OCI-LY3 (cell line): ENCODE measurements at regions not wholly inside any gene's neighbourhood (a gene's known extent, or its start where the extent isn't known, plus 50 kb on each side); places are given as distances from the start of the nearest gene placed in this dataset.

Source experiments
- H2AFZ ChIP-seq: fragments of 200-600, 300-600 bp; shearing (Covaris generic); 2 replicates; pipeline ENCODE4 v1.6.0; 2014; ENCODE audit warnings: antibody characterized with exemption, low read depth, low read length
- H3K27ac ChIP-seq: fragments of 200-600, 300-600 bp; sonication (generic); 2 replicates; pipeline ENCODE4 v1.5.1; 2014; ENCODE audit warnings: mild to moderate bottlenecking, low read length, moderate library complexity, mixed read lengths
- H3K27me3 ChIP-seq: fragments of 200-600, 300-600 bp; sonication (generic); 2 replicates; pipeline ENCODE4 v1.6.1; 2014; ENCODE audit warnings: low read depth, low read length, mixed read lengths
- H3K36me3 ChIP-seq: fragments of 200-600, 300-600 bp; sonication (generic); replicated peaks from 2 replicates; pipeline ENCODE3; 2014; ENCODE audit warnings: low read depth, low read length, mixed read lengths
- H3K4me1 ChIP-seq: fragments of 300-600, 200-600 bp; sonication (generic); 2 replicates; pipeline ENCODE4 v1.6.1; 2014; ENCODE audit warnings: low read length, mixed read lengths
- H3K4me2 ChIP-seq: fragments of 200-600, 300-600 bp; sonication (generic); 2 replicates; pipeline ENCODE4 v1.6.1; 2014; ENCODE audit warnings: low read length, mixed read lengths
- H3K4me3 ChIP-seq: fragments of 300-600, 200-600 bp; sonication (generic); 2 replicates; pipeline ENCODE4 v1.5.1; 2014; ENCODE audit warnings: antibody characterized with exemption, mild to moderate bottlenecking, low read length, moderate library complexity
- H3K79me2 ChIP-seq: fragments of 300-600, 200-600 bp; shearing (Covaris generic); 2 replicates; pipeline ENCODE4 v1.6.1; 2014; ENCODE audit warnings: mild to moderate bottlenecking, low read length, mixed read lengths
- H3K9ac ChIP-seq: fragments of 300-600, 200-600 bp; shearing (Covaris generic); 2 replicates; pipeline ENCODE4 v1.6.0; 2014; ENCODE audit warnings: mild to moderate bottlenecking, low read length, moderate library complexity
- H3K9me3 ChIP-seq: fragments of 200-600, 300-600 bp; shearing (Covaris generic); 2 replicates; pipeline ENCODE4 v1.6.1; 2014; ENCODE audit warnings: low read length, mixed read lengths; ENCODE audit not compliant: insufficient read depth
- H4K20me1 ChIP-seq: fragments of 200-600, 300-600 bp; sonication (generic); 2 replicates; pipeline ENCODE4 v1.6.1; 2016; ENCODE audit warnings: low read length, mixed read lengths; ENCODE audit not compliant: insufficient read depth
- CTCF ChIP-seq: fragments of 200-600, 300-600 bp; sonication (generic); IDR thresholded peaks from 2 replicates; pipeline ENCODE4 v1.5.1; 2014; ENCODE audit warnings: antibody characterized with exemption, low read length, low read depth
- EZH2phosphoT487 ChIP-seq: fragments of 200-600 bp; shearing (Covaris generic); IDR thresholded peaks from 2 replicates; pipeline ENCODE4 v1.6.1; 2018; ENCODE audit warnings: antibody characterized with exemption, mixed run types, low read depth

GRCh38 chr17:72439893-72440502 lies 319.2 kb downstream of the SOX9 start:
- no peaks in the 10 kb centered on the region for H3K79me2 ChIP-seq
- no peaks in the 10 kb centered on the region for H3K9me3 ChIP-seq
- no peaks in the 10 kb centered on the region for H3K36me3 ChIP-seq
- no peak for TF ChIP-seq EZH2phosphoT487
- no peak for TF ChIP-seq CTCF
- no peak overlapping the region for H3K4me3 ChIP-seq
- no peak overlapping the region for H3K9ac ChIP-seq
- H2AFZ ChIP-seq, result no peak overlapping the region
- no peak overlapping the region for H3K27ac ChIP-seq
- H3K4me2 ChIP-seq, result no peak overlapping the region
- H3K27me3 ChIP-seq, result no peaks in the 10 kb centered on the region
- no peaks in the 10 kb centered on the region for H4K20me1 ChIP-seq
- no peaks in the 10 kb centered on the region for H3K4me1 ChIP-seq

- H3K9ac ChIP-seq, result no peak overlapping the region
- H3K79me2 ChIP-seq, result no peaks in the 10 kb centered on the region
- H3K4me3 ChIP-seq, result no peak overlapping the region
- no peaks in the 10 kb centered on the region for H3K36me3 ChIP-seq
- H4K20me1 ChIP-seq, result no peaks in the 10 kb centered on the region
- no peak overlapping the region for H3K4me2 ChIP-seq
- no peak for TF ChIP-seq EZH2phosphoT487
- no peak for TF ChIP-seq CTCF
- H3K9me3 ChIP-seq, result no peaks in the 10 kb centered on the region
- H3K4me1 ChIP-seq, result no peaks in the 10 kb centered on the region
- no peak overlapping the region for H2AFZ ChIP-seq
- no peak overlapping the region for H3K27ac ChIP-seq
- no peaks in the 10 kb centered on the region for H3K27me3 ChIP-seq
Measured at GRCh38 chr17:72440961-72441360, 320.1 kb downstream of the SOX9 start.

GRCh38 chr17:72441909-72442308 lies 321.1 kb downstream of the SOX9 start:
- Histone ChIP-seq H3K27ac (no peak overlapping the region), H3K27me3 (no peaks in the 10 kb centered on the region), H2AFZ (no peak overlapping the region), H3K4me1 (no peaks in the 10 kb centered on the region), H3K4me3 (no peak overlapping the region), H3K9me3 (no peaks in the 10 kb centered on the region), H3K79me2 (no peaks in the 10 kb centered on the region), H4K20me1 (no peaks in the 10 kb centered on the region), H3K36me3 (no peaks in the 10 kb centered on the region), H3K9ac (no peak overlapping the region), H3K4me2 (no peak overlapping the region)
- TF ChIP-seq EZH2phosphoT487 (no peak), CTCF (no peak)

GRCh38 chr17:72444517-72445054 lies 323.8 kb downstream of the SOX9 start:
- Histone ChIP-seq H3K27me3 (no peaks in the 10 kb centered on the region), H4K20me1 (no peaks in the 10 kb centered on the region), H3K9me3 (no peaks in the 10 kb centered on the region), H3K4me3 (no peak overlapping the region), H3K36me3 (no peaks in the 10 kb centered on the region), H3K4me2 (no peak overlapping the region), H2AFZ (no peak overlapping the region), H3K79me2 (no peaks in the 10 kb centered on the region), H3K9ac (no peak overlapping the region), H3K4me1 (no peaks in the 10 kb centered on the region), H3K27ac (no peak overlapping the region)
- TF ChIP-seq CTCF, result no peak
- no peak for TF ChIP-seq EZH2phosphoT487
